Suprapubic skin (tissue), 4 donors: ENCODE measurements at regions not wholly inside any gene's neighbourhood (a gene's known extent, or its start where the extent isn't known, plus 50 kb on each side); places are given as distances from the start of the nearest gene placed in this dataset.
"Not testable (repeated sequence)": the region's sequence is repeated elsewhere in the genome, so short reads cannot be mapped to it uniquely, and the experiment has no call there.

Experiments used
- CTCF ChIP-seq, 2 donors: fragments of 200-600 bp in 1 of 2; fragments of 450-650 bp in 1 of 2; sonication (generic) in 1 of 2; IDR thresholded peaks; one replicate each; pipeline ENCODE4 v1.5.1; 2016 to 2019; ENCODE audit warnings: antibody characterized with exemption in 2 of 2, mild to moderate bottlenecking in 1 of 2, moderate library complexity in 1 of 2
- EP300 ChIP-seq: sonication (generic); formaldehyde crosslinking; IDR thresholded peaks from one replicate; pipeline ENCODE4 v1.6.1; 2017; ENCODE audit warnings: antibody characterized with exemption
- POLR2A ChIP-seq, 2 donors: fragments of 450-650 bp; IDR thresholded peaks; one replicate each; pipeline ENCODE4 v1.6.1; 2017; ENCODE audit warnings: antibody characterized with exemption in 2 of 2, mild to moderate bottlenecking in 2 of 2, moderate library complexity in 2 of 2
- POLR2AphosphoS5 ChIP-seq, 3 donors: sonication (generic); formaldehyde crosslinking; IDR thresholded peaks; one replicate each; pipeline ENCODE4 v1.6.1; 2017; ENCODE audit warnings: antibody characterized with exemption in 3 of 3

DNA sequence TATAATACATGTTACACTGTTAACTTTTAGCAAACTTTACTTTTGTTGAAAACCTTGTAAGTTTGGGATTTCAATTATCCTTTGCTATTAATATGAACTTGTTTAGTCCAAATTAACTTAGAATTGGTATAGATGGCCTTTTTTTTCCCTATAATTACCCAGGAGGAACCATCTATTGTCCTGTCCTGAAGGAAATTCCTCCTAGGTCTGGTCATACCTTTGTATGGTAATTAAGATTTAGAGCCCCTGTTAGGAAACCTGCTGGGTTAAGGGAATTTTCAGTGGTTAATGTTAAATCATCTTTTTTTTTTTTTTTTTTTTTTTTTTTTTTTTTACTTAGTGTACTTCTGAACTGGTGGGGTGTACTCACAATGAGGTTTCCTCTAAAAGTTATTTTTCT lies 2159.8 kb downstream of the TP53TG3F start:
- not testable (repeated sequence) for TF ChIP-seq CTCF (IDR thresholded peaks at IDR 0.05); POLR2A (IDR thresholded peaks at IDR 0.05); POLR2AphosphoS5 (IDR thresholded peaks at IDR 0.05); EP300
